GM19438 (cell line): ENCODE measurements at regions not wholly inside any gene's neighbourhood (a gene's known extent, or its start where the extent isn't known, plus 50 kb on each side); places are given as distances from the start of the nearest gene placed in this dataset.
"Not testable (repeated sequence)": the region's sequence is repeated elsewhere in the genome, so short reads cannot be mapped to it uniquely, and the experiment has no call there.

ENCODE experiments used
- ATAC-seq: cut with Tn5 transposase; IDR thresholded peaks from one replicate; pipeline ENCODE4 v1.9.1; 2021; ENCODE audit warnings: low read depth; ENCODE audit not compliant: unreplicated experiment

DNA sequence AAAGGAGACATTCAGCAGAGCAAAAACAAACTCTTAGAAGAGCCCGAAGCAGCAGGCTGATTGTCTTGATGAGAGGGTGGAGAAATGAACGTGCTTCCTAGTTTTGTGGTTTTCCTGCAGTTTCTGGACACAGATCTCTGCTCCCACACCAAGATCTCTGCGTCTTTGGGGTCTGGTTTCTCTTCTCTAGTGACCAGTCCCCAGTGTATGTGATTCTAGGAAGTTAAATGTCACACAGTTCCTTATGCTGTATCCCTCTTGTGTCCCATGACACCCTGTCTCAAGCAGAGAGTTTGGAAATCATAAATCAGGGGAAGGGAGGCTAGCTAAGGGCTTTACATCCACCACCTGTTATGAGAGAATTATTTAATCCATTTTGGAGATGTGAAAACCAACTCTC lies 55.4 kb upstream of the KLF14 start:
- no peak for ATAC-seq

GRCh38 chr7:130791746-130792145 lies 57.7 kb upstream of the KLF14 start:
- ATAC-seq = no peak

DNA sequence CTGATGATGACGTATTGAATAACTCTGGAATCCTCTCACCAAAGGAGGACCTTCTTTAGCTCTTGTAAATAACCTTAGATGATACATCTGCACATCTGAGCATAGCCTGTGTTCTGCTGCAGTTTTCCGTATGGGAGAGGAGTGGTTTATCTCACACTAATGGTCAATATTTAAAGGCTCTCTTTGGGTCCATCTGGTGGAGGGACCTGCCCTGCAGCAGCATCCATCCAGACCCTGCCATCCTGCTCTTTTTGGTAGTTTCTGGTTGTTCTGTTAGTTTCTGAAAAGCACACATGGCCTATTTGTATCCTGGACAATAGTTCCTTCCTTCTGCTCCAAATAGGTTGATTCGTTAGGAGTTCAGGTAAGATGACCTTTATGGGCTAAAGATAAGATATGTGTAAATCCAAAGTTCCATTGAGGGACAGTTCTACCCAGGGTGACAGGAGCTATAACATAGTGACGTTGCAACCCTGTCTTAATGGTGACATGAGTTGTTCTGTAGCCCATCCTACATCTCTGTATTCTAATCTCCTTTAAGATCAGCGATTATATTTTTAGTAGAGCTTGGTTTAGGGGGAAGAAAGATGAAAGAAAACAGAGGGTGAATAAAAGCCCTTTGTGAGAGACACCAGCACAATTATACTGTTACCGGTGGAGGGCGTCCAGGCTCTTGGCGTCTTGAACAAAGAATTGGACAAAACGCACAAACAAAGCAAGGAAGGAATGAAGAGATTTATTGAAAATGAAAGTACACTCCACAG lies 60.0 kb upstream of the KLF14 start:
- ATAC-seq = no peak

- ATAC-seq = no peak
These were observed 60.6 kb upstream of the KLF14 start for GRCh38 chr7:130794619-130794922.

- ATAC-seq = not testable (repeated sequence)
These were observed 62.4 kb upstream of the KLF14 start for GRCh38 chr7:130796425-130796824.

GRCh38 chr7:130803127-130803526 lies 69.1 kb upstream of the KLF14 start:
- no peak for ATAC-seq

DNA sequence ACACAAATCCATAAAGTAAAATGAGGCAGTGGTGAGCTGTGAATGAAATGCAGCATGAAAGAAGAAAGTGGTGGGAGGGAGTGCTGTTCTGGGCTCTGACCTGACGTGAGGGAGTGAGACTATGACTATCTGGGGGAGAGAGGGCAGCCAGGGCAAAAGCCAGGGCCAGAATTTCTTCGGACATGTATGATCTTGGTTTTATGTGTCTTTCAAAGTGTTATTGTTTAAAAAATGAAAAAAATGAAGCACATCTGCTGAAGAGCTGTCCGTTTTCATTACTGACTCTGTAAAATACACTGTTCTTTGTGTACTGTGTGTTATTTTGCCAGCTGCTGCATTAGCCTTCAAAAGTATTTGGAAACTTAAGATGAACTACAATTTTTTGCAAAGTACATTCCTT lies 70.2 kb upstream of the KLF14 start:
- ATAC-seq = no peak

DNA sequence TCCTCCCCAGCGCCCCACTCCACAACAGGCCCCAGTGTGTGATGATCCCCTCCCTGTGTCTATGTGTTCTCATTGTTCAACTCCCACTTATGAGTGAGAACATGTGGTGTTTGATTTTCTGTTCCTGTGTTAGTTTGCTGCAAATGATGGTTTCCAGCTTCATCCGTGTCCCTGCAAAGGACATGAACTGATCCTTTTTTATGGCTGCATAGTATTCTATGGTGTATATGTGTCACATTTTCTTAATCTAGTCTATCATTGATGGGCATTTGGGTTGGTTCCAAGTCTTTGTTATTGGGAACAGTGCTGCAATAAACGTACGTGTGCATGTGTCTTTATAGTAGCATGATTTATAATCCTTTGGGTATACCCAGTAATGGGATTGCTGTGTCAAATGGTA lies 78.8 kb upstream of the KLF14 start:
- not testable (repeated sequence) for ATAC-seq

DNA sequence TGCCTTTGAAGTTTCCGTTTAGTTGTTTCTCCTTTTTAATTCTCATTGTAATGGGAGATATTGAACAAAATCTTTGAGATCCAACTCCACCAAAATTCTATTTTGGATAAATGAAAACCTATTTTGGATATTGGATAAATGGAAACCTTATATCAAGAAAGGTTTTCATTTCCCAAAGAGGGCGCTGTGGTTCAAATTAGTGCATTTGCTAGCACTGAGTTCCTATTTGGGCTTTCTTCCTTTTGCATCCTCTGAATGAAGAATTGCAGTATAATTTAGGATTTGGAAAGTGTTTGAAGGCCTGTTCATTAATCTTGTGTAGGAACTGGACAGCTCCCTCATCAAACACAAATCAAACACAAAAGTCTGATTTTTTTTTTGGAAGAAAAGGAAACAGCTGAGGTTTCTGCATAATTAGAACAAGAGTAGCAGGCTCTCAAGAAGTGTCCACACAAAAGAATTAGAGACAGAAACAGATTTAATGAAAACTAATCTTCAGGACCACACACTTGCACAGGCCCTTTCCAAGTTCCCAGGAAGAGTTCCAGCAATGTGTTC lies 80.8 kb upstream of the KLF14 start:
- ATAC-seq = no peak

- ATAC-seq = no peak
These were observed 84.0 kb upstream of the KLF14 start for GRCh38 chr7:130818056-130818455.

- no peak for ATAC-seq
These were observed 87.9 kb upstream of the KLF14 start for GRCh38 chr7:130821864-130822263.

DNA sequence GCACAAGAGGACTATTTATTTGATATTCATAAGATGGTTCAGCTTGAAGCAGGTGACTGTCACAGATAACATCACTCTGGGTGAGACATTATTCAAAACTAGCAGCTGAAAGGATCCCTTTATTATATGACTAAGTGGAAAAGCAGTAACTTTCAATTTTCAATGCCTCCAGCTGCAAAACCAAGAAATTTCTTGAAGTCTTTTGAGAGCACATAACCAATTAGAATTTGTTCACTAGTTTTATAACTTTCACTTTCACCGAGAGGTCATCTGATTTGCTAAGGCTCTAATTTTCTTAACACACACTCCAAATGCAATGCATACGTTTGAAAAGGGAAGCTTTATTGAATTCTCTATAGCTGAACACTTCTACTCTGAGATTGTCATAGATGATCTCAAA lies 88.6 kb upstream of the KLF14 start:
- no peak for ATAC-seq

GRCh38 chr7:130823060-130823459 lies 89.1 kb upstream of the KLF14 start:
- ATAC-seq = no peak

- no peak for ATAC-seq
These were observed 91.8 kb upstream of the KLF14 start for GRCh38 chr7:130825819-130826218.

DNA sequence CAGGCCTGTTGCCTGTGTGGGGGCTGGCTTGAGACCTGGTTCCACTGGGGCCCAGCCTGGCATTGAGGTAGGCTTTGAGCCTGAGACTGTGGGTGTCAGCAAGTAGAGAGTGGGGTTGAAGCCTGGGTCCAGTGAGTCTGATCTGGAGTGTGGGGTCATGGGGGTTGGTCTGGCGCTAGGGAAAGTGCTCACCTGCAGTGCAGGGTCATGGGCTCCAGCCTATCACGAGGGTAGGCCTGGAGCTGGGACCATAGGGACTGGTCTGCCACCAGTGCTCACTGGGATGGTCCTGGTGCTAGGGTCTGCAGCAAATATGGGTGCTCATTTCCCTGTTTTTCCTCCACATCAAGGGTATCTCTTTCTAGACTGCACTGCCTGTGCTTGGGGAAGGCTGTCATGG lies 95.4 kb upstream of the KLF14 start:
- no peak for ATAC-seq

GRCh38 chr7:130831322-130831721 lies 97.3 kb upstream of the KLF14 start:
- ATAC-seq = no peak

DNA sequence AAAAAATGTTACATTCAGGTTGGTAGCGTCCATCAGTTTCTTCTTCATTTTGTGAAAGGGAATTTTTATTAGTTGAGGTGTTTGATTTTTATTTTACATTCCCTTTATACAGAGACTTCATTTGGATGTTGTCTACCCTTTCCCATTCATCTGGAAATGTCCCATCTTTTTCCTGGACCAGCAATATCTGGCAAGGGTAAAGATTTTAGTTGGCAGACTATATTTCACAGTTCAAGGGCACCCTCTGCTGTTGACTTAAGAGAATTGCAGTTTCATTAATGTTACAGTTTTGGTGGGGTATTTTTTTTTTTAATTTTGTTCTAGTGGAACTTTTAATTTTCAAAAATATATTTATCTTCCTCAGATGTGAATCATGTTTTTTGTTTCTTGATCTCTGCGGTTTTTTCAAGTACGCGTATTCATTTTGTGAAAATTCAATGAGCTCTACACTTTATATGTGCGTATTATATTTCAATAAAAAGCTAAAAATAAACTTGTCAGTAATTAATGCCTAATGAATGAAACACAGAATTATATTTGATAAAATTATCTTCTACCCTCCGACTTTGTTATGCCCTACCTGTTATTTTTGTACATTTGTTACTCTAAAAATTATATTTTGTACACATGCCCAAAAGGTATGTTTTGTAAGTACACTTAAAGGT lies 97.9 kb upstream of the KLF14 start:
- ATAC-seq = no peak

DNA sequence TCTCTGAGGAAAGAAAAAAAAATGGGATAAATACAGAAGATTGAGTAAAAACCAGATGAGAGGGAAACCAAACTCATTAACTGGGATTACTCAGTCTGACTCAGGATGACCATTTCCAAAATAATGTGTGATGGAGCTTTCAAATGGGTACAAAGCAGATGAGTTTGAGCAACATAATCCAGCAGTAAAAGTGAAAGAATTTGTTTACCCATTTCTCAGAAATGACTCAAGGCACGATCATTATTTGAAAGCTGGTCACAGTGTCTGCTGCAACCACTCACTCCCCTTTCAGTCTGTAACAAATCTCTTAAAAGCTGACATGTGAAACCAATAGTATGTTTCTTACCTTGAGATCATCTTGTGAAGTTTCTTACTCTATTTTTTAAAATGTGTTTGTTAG lies 104.7 kb upstream of the KLF14 start:
- no peak for ATAC-seq

DNA sequence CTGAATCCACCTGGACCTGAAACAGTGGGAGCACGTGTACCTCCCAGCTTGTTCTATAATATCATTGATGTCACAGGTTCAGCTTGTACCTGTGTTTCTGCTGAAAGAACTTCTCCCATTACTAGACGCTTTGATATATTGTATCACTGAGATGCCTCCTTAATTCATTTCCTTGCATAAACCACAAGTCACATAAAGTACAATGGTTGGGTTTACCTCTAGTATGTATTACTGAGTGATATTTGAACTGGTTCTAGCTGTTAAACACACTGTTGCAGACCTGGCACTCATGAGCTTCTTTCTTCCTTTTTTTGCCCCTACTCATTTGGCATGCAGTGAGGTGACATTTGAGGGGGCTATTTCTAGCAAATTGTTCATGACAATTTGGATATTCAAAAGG lies 106.6 kb upstream of the KLF14 start:
- ATAC-seq = no peak

DNA sequence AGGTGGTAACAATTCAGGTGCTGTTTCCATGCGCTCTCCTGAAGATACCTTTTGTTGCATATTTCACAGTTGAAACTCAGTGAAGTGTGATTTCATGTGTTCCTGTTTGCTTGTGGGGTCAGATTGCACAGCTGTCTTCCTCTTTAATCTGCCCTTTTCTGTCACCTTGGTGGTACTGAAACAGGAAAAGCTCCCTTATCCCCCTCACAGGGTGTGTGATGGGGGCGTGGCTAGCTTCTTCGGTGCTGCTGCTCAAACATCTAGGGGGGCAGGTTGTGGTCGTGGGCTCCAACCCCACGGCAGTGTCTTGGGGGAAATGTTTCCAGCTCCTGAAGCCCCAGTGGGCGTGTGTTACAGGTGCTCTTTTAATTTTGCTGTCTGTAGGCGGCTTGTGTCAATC lies 107.4 kb upstream of the KLF14 start:
- ATAC-seq = no peak

DNA sequence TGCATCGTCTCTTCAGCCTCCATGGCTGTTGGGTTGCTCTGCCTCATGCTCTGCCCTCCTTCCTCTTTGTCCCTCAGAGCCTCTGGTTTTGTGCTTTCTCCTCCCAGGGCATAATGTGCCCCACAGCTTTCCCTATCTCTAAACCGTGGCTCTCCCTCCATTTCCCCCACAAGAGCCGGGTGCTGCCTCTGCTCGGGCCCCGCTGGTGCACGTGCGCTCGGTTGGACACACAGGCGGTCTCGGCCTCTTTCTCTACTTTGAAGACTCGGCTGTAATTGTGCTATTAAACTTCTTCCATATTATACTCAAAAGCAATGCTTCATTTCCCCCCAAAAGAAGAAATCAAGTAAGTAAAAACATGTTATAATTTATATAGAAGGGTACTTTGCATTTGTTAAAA lies 109.7 kb upstream of the KLF14 start:
- no peak for ATAC-seq
